GM12873 (cell line): ENCODE measurements at regions not wholly inside any gene's neighbourhood (a gene's known extent, or its start where the extent isn't known, plus 50 kb on each side); places are given as distances from the start of the nearest gene placed in this dataset.

Experiments used
- CTCF ChIP-seq: IDR thresholded peaks from 2 replicates; pipeline ENCODE4 v1.5.1; 2012; ENCODE audit warnings: low read depth, mild to moderate bottlenecking, moderate library complexity, low read length, control low read depth; ENCODE audit not compliant: insufficient read depth; ENCODE audit errors: missing control alignments

GRCh38 chr18:24530630-24531111 is 70.2 kb downstream of the HRH4 start:
- TF ChIP-seq CTCF: no peak

- TF ChIP-seq CTCF: no peak
These were observed 73.8 kb downstream of the HRH4 start for GRCh38 chr18:24534271-24534670.

GRCh38 chr18:24534737-24535136 is 74.3 kb downstream of the HRH4 start:
- no peak for TF ChIP-seq CTCF

- no peak for TF ChIP-seq CTCF
These were observed 75.3 kb downstream of the HRH4 start for GRCh38 chr18:24535527-24536295.

GRCh38 chr18:24536326-24536725 is 75.9 kb downstream of the HRH4 start:
- TF ChIP-seq CTCF: no peak

- TF ChIP-seq CTCF: no peak
These were observed 76.4 kb downstream of the HRH4 start for GRCh38 chr18:24536834-24537233.

- no peak for TF ChIP-seq CTCF
These were observed 78.2 kb downstream of the HRH4 start for GRCh38 chr18:24538414-24539264.
